ENCODE measurements at regions not wholly inside any gene's neighbourhood (a gene's known extent, or its start where the extent isn't known, plus 50 kb on each side); places are given as distances from the start of the nearest gene placed in this dataset.
"Not testable (repeated sequence)": the region's sequence is repeated elsewhere in the genome, so short reads cannot be mapped to it uniquely, and the experiment has no call there.

- DNase-seq (ENCODE audit: low spot score in 2 of 2): no peak
- H3K27me3 Mint-ChIP-seq: no peaks in the 10 kb centered on the region
These were observed 76.0 kb upstream of the GRK3 start for GRCh38 chr22:25488244-25489020.

GRCh38 chr22:25489947-25490346, 74.5 kb upstream of the GRK3 start:
- H3K27me3 Mint-ChIP-seq: no peaks in the 10 kb centered on the region
- no peak overlapping the region for H3K4me3 Mint-ChIP-seq
- no peak for ATAC-seq (ENCODE audit: low read depth)
- H3K9me3 Mint-ChIP-seq: peaks cover 7% of the 10 kb centered on the region
- no peak for DNase-seq (ENCODE audit: low spot score in 2 of 2)
- peaks cover 33% of the 10 kb centered on the region for H3K36me3 Mint-ChIP-seq
- peaks cover 17% of the 10 kb centered on the region for H3K4me1 Mint-ChIP-seq
- H3K27ac Mint-ChIP-seq: no peak overlapping the region

More at GRCh38 chr22:25488244-25489020, 76.0 kb upstream of the GRK3 start:
- Mint-ChIP-seq H3K4me1 (peaks cover 9% of the 10 kb centered on the region), H3K9me3 (peaks cover 7% of the 10 kb centered on the region), H3K27ac (no peak overlapping the region), H3K4me3 (no peak overlapping the region), H3K36me3 (peaks cover 41% of the 10 kb centered on the region)
- no peak for ATAC-seq (ENCODE audit: low read depth)

GRCh38 chr22:25490896-25491295, 73.6 kb upstream of the GRK3 start:
- ATAC-seq (ENCODE audit: low read depth) (no peak), DNase-seq (ENCODE audit: low spot score in 2 of 2) (no peak)
- peaks cover 7% of the 10 kb centered on the region for H3K9me3 Mint-ChIP-seq
- no peak overlapping the region for H3K4me3 Mint-ChIP-seq
- H3K4me1 Mint-ChIP-seq: peaks cover 17% of the 10 kb centered on the region
- no peaks in the 10 kb centered on the region for H3K27me3 Mint-ChIP-seq
- H3K27ac Mint-ChIP-seq: no peak overlapping the region
- H3K36me3 Mint-ChIP-seq: peaks cover 29% of the 10 kb centered on the region

DNA sequence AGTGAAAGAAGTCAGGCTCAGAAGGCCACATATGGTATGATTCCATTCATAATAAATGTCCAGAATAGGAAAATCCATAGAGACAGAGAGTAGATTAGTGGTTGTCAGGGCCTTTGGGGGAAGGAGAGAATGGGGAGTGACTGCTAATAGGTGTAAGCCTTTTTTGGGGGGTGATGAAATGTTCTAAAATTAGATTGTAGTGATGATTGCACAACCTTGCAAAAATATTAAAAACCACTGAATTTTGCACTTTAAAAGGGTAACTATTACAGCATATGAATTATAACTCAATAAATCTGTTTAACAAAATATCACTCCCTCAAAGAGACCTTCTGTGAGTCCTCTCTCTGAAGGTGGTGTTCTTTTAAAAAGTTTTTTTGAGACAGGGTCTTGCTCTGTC, 72.3 kb upstream of the GRK3 start:
- Mint-ChIP-seq H3K4me1 (peaks cover 15% of the 10 kb centered on the region), H3K9me3 (peaks cover 5% of the 10 kb centered on the region), H3K27ac (no peak overlapping the region), H3K27me3 (no peaks in the 10 kb centered on the region), H3K36me3 (peaks cover 24% of the 10 kb centered on the region), H3K4me3 (no peak overlapping the region)
- DNase-seq (ENCODE audit: low spot score in 2 of 2) (no peak), ATAC-seq (ENCODE audit: low read depth) (no peak)

- Mint-ChIP-seq H3K27ac (no peak overlapping the region), H3K36me3 (peaks cover 15% of the 10 kb centered on the region), H3K27me3 (no peaks in the 10 kb centered on the region), H3K9me3 (no peaks in the 10 kb centered on the region), H3K4me1 (peaks cover 9% of the 10 kb centered on the region), H3K4me3 (no peak overlapping the region)
- no peak for DNase-seq (ENCODE audit: low spot score in 2 of 2)
- no peak for ATAC-seq (ENCODE audit: low read depth)
These were observed 71.4 kb upstream of the GRK3 start for GRCh38 chr22:25492841-25493734.

DNA sequence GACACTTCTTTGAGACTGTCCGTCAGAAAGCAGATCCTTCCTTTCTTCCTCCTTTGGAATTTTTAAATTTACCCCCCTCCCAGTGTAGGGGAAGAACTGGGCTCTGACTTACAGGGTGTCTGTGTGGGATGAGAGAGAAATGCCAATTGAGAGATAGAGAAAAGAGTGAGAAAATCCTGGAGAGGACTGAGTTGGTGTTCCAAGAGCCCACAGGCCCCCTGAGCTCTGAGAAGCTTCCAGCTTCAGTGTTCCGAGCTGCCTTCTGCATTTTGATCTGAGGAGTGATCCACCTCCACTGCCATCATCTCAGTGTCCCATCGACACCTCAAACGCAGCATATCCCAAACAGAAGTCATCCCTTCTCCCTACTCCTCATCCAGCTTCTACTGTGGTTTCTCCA, 70.7 kb upstream of the GRK3 start:
- H3K27ac Mint-ChIP-seq: no peak overlapping the region
- no peak overlapping the region for H3K4me3 Mint-ChIP-seq
- no peak for DNase-seq (ENCODE audit: low spot score in 2 of 2)
- H3K9me3 Mint-ChIP-seq: no peaks in the 10 kb centered on the region
- peaks cover 9% of the 10 kb centered on the region for H3K4me1 Mint-ChIP-seq
- no peak for ATAC-seq (ENCODE audit: low read depth)
- peaks cover 14% of the 10 kb centered on the region for H3K36me3 Mint-ChIP-seq
- no peaks in the 10 kb centered on the region for H3K27me3 Mint-ChIP-seq

- H3K27ac Mint-ChIP-seq: no peak overlapping the region
- H3K4me1 Mint-ChIP-seq: peaks cover 9% of the 10 kb centered on the region
- H3K27me3 Mint-ChIP-seq: no peaks in the 10 kb centered on the region
- ATAC-seq (ENCODE audit: low read depth) (peak; percentile 70), DNase-seq (ENCODE audit: low spot score in 2 of 2) (no peak)
- no peaks in the 10 kb centered on the region for H3K9me3 Mint-ChIP-seq
- no peak overlapping the region for H3K4me3 Mint-ChIP-seq
- peaks cover 13% of the 10 kb centered on the region for H3K36me3 Mint-ChIP-seq
These were observed 69.7 kb upstream of the GRK3 start for GRCh38 chr22:25494774-25495173.

- H3K27ac Mint-ChIP-seq: no peak overlapping the region
- no peak for ATAC-seq (ENCODE audit: low read depth)
- no peak overlapping the region for H3K4me3 Mint-ChIP-seq
- H3K36me3 Mint-ChIP-seq: peaks cover 8% of the 10 kb centered on the region
- H3K4me1 Mint-ChIP-seq: peaks cover 9% of the 10 kb centered on the region
- H3K27me3 Mint-ChIP-seq: no peaks in the 10 kb centered on the region
- no peak for DNase-seq (ENCODE audit: low spot score in 2 of 2)
- H3K9me3 Mint-ChIP-seq: no peaks in the 10 kb centered on the region
These were observed 69.2 kb upstream of the GRK3 start for GRCh38 chr22:25495285-25495684.

DNA sequence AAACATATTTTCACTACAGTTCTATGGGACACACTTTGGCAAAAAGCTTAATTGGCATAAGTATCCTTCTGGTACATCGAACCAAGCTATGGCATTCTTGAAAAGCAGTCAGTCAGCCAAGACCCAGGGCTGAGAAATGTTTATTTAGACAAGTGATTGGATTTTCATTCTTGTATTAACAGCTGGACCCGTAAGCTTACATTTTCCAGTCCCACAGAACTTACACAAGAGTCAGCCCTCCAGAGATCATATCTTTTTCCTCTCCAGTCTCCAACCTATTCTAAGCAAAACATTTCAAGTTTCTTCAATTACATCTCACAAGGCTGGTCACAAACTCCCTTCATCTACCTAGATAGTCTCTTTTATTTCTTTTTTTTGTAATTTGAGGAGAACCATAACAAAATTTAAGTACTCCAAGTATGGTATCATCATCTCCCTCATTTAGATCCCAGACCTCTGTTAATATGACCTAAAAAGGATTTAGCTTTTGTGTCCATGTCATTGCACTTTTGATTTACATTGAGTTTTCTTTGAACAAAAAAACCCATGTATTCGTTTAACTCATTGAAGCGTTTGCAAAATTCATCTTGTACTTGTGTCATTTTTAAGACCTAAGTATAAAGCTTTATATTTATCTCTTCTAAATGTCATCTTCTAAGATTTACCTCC, 67.9 kb upstream of the GRK3 start:
- Mint-ChIP-seq H3K27me3 (no peaks in the 10 kb centered on the region), H3K9me3 (no peaks in the 10 kb centered on the region), H3K4me3 (no peak overlapping the region), H3K27ac (no peak overlapping the region), H3K4me1 (peaks cover 9% of the 10 kb centered on the region), H3K36me3 (peaks cover 8% of the 10 kb centered on the region)
- ATAC-seq (ENCODE audit: low read depth) (no peak), DNase-seq (ENCODE audit: low spot score in 2 of 2) (no peak)

DNA sequence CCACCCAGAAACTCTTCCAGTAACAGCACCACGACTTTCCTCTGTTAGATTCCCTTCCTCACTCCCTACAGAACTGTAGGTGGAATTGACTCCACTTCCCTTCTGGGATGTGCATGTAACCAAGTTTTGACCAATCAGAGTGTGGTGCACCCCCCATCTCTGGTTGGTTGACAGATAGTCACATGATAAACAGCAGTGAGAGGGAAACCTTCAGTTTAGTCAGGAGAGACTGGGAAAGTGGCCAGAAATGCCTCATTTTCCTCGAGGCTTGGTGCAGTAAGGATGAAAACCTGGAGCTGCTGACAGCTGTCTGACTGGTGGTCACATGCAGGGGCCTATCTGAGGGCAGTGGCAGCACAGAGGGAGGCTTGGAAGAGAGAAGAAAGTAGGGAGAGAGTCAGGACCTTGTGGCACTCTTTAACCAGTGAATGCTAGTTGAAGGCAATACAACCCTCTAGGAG, 67.3 kb upstream of the GRK3 start:
- Mint-ChIP-seq H3K4me3 (no peak overlapping the region), H3K9me3 (no peaks in the 10 kb centered on the region), H3K27ac (no peak overlapping the region), H3K36me3 (peaks cover 6% of the 10 kb centered on the region), H3K27me3 (no peaks in the 10 kb centered on the region), H3K4me1 (peaks cover 9% of the 10 kb centered on the region)
- no peak for DNase-seq (ENCODE audit: low spot score in 2 of 2)
- no peak for ATAC-seq (ENCODE audit: low read depth)

DNA sequence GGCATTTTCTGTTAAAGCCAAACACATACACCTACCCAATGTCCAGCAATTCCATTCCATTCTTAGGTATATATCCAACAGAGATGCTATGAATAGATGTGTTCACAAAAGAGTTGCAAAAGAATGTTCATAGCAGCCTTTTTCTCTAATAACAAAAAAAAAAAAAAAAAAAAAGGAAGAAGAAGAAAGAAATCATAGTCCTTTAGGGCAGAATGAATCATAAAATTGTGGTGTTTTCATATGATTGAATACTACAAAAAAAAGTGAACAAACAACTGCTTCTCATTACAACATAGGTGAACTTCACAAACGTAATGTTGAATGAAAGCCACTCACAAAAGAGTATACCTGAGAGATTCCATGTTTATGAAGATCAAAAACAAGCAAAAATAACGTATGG, 66.8 kb upstream of the GRK3 start:
- Mint-ChIP-seq H3K36me3 (peaks cover 6% of the 10 kb centered on the region), H3K9me3 (no peaks in the 10 kb centered on the region), H3K4me3 (no peak overlapping the region), H3K27me3 (no peaks in the 10 kb centered on the region), H3K27ac (no peak overlapping the region), H3K4me1 (peaks cover 9% of the 10 kb centered on the region)
- DNase-seq (ENCODE audit: low spot score in 2 of 2): no peak
- ATAC-seq (ENCODE audit: low read depth): no peak

DNA sequence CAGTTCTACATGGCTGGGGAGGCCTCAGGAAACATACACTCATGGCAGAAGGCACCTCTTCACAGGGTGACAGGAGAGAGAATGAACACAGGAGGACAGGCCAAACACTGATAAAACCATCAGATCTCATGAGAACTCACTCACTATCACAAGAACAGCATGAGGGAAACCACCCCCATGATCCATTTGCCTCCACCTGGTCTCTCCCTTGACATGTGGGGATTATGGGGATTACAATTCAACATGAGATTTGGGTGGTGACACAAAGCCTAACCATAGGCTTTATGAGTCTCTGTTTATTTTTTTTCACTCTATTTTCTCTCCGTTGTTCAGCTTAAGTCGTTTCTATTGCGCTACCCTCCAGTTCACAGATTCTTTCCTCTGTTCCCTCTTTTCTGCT, 63.8 kb upstream of the GRK3 start:
- not testable (repeated sequence) for ATAC-seq (ENCODE audit: low read depth); H3K4me3 Mint-ChIP-seq; H3K27ac Mint-ChIP-seq; H3K36me3 Mint-ChIP-seq; H3K27me3 Mint-ChIP-seq; H3K4me1 Mint-ChIP-seq; DNase-seq (ENCODE audit: low spot score in 2 of 2); H3K9me3 Mint-ChIP-seq

- H3K4me1 Mint-ChIP-seq: not testable (repeated sequence)
These were observed 60.5 kb upstream of the GRK3 start for GRCh38 chr22:25504017-25504416.

DNA sequence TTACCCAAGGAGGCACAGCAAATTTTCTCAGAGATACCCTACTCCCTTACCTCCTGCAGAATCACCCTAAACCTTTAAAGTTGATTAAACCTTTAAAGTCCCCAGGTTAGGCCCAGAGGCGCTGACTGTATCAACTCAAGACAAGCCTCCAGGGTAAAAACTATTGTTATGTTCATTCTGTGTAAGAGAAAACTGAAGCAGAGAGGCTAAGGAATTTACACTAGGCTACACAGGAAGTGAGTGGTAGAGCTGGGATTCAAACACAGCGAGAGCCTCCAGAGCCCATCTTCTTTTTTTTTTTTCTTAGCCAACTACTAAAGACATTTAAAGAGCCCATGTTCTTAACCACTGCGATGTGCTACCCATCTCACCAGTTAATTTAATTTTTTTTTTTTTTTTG, 56.3 kb upstream of the GRK3 start:
- Mint-ChIP-seq H3K9me3 (no peaks in the 10 kb centered on the region), H3K27ac (no peak overlapping the region), H3K36me3 (peaks cover 24% of the 10 kb centered on the region), H3K27me3 (no peaks in the 10 kb centered on the region), H3K4me1 (no peaks in the 10 kb centered on the region), H3K4me3 (no peak overlapping the region)
- DNase-seq (ENCODE audit: low spot score in 2 of 2): no peak
- no peak for ATAC-seq (ENCODE audit: low read depth)

More at GRCh38 chr22:25504017-25504416, 60.5 kb upstream of the GRK3 start:
- not testable (repeated sequence) for H3K4me3 Mint-ChIP-seq; H3K27me3 Mint-ChIP-seq; H3K27ac Mint-ChIP-seq; DNase-seq (ENCODE audit: low spot score in 2 of 2); ATAC-seq (ENCODE audit: low read depth); H3K9me3 Mint-ChIP-seq
- H3K36me3 Mint-ChIP-seq: peaks cover 11% of the 10 kb centered on the region
